GM23338 (cell line): ENCODE measurements at regions not wholly inside any gene's neighbourhood (a gene's known extent, or its start where the extent isn't known, plus 50 kb on each side); places are given as distances from the start of the nearest gene placed in this dataset.

Experiments
- ATAC-seq: fragments of 200-7000 bp; cut with Tn5 transposase; 3 replicates; pipeline ENCODE4 v1.9.1; 2020
- DNase-seq: peaks from one replicate; pipeline ENCODE4 v3.0.0-alpha.2; 2015; ENCODE audit warnings: low spot score
- H2AFZ ChIP-seq: fragments of 200-600 bp; sonication (generic); 2 replicates; pipeline ENCODE4 v1.8.0; 2016; ENCODE audit warnings: antibody characterized with exemption, mild to moderate bottlenecking, moderate library complexity
- H3F3A ChIP-seq: fragments of 200-600 bp; sonication (generic); replicated peaks from 2 replicates; pipeline ENCODE4 v1.8.0; 2017; ENCODE audit warnings: antibody characterized with exemption, mixed run types, low read depth
- H3K27ac ChIP-seq: fragments of 200-600 bp; sonication (generic); 2 replicates; pipeline ENCODE4 v1.6.1; 2016; ENCODE audit warnings: low read depth
- H3K27me3 ChIP-seq: fragments of 200-600 bp; sonication (generic); 2 replicates; pipeline ENCODE4 v1.8.0; 2016; ENCODE audit warnings: mild to moderate bottlenecking, mixed run types, moderate library complexity; ENCODE audit not compliant: insufficient read depth
- H3K36me3 ChIP-seq: fragments of 200-600 bp; sonication (generic); 2 replicates; pipeline ENCODE4 v1.8.0; 2016; ENCODE audit warnings: mild to moderate bottlenecking; ENCODE audit not compliant: insufficient read depth
- H3K4me1 ChIP-seq: fragments of 200-600 bp; sonication (generic); 2 replicates; pipeline ENCODE4 v1.8.0; 2016; ENCODE audit warnings: mild to moderate bottlenecking, moderate library complexity; ENCODE audit not compliant: insufficient read depth
- H3K4me2 ChIP-seq: fragments of 200-600 bp; sonication (generic); 2 replicates; pipeline ENCODE4 v1.7.1; 2017; ENCODE audit warnings: mixed run types
- H3K4me3 ChIP-seq: fragments of 200-600 bp; sonication (generic); 2 replicates; pipeline ENCODE4 v1.6.1; 2016; ENCODE audit warnings: mixed run types
- H3K79me2 ChIP-seq: fragments of 200-600 bp; sonication (generic); replicated peaks from 2 replicates; pipeline ENCODE4 v1.8.0; 2017; ENCODE audit warnings: mild to moderate bottlenecking; ENCODE audit not compliant: insufficient read depth
- H3K9me2 ChIP-seq: fragments of 200-600 bp; sonication (generic); 2 replicates; pipeline ENCODE4 v1.8.0; 2017; ENCODE audit not compliant: insufficient read depth
- H4K20me1 ChIP-seq: fragments of 200-600 bp; sonication (generic); replicated peaks from 2 replicates; pipeline ENCODE4 v1.8.0; 2017; ENCODE audit warnings: mild to moderate bottlenecking; ENCODE audit not compliant: insufficient read depth
- H3K27ac Mint-ChIP-seq: 2 replicates; pipeline ENCODE4 v1.8.0; 2020; ENCODE audit warnings: inconsistent platforms, mild to moderate bottlenecking, moderate library complexity, mixed read lengths
- H3K27me3 Mint-ChIP-seq: 3 replicates; pipeline ENCODE4 v1.8.0; 2022; ENCODE audit warnings: low read depth, mild to moderate bottlenecking, moderate library complexity, mixed read lengths, inconsistent platforms; ENCODE audit not compliant: insufficient read depth, poor library complexity
- H3K36me3 Mint-ChIP-seq: 3 replicates; pipeline ENCODE4 v1.8.0; 2021; ENCODE audit warnings: low read depth, mild to moderate bottlenecking, inconsistent platforms, moderate library complexity, mixed read lengths
- H3K4me1 Mint-ChIP-seq: 3 replicates; pipeline ENCODE4 v1.8.0; 2020; ENCODE audit warnings: mild to moderate bottlenecking, inconsistent platforms, mixed read lengths
- H3K4me3 Mint-ChIP-seq: 3 replicates; pipeline ENCODE4 v1.8.0; 2021; ENCODE audit warnings: moderate library complexity, mild to moderate bottlenecking, inconsistent platforms, mixed read lengths
- H3K9me3 Mint-ChIP-seq: 3 replicates; pipeline ENCODE4 v1.8.0; 2020; ENCODE audit warnings: moderate library complexity, mild to moderate bottlenecking, inconsistent platforms, mixed read lengths
- CREB1 ChIP-seq: fragments of 250-450 bp; sonication (Bioruptor Pico); IDR thresholded peaks from 2 replicates; pipeline ENCODE4 v1.5.0; 2020; ENCODE audit warnings: low read depth, mild to moderate bottlenecking, moderate library complexity
- EZH2 ChIP-seq: fragments of 200-600 bp; sonication (generic); IDR thresholded peaks from one replicate; pipeline ENCODE4 v1.8.0; 2017; ENCODE audit warnings: antibody characterized with exemption, mild to moderate bottlenecking, low read depth; ENCODE audit not compliant: unreplicated experiment
- EZH2phosphoT487 ChIP-seq: fragments of 200-600 bp; sonication (generic); IDR thresholded peaks from one replicate; pipeline ENCODE4 v1.8.1; 2018; ENCODE audit warnings: antibody characterized with exemption; ENCODE audit not compliant: unreplicated experiment
- JUNB ChIP-seq: IDR thresholded peaks from one replicate; pipeline ENCODE4 v1.6.1; 2016; ENCODE audit warnings: antibody characterized with exemption; ENCODE audit not compliant: unreplicated experiment
- NANOG ChIP-seq: IDR thresholded peaks from 2 replicates; pipeline ENCODE4 v1.6.1; 2016; ENCODE audit warnings: antibody characterized with exemption, borderline replicate concordance
- POLR2AphosphoS5 ChIP-seq: IDR thresholded peaks from 2 replicates; pipeline ENCODE4 v1.6.1; 2016; ENCODE audit warnings: antibody characterized with exemption, low read depth
- STAT1 ChIP-seq: IDR thresholded peaks from one replicate; pipeline ENCODE4 v1.6.1; 2016; ENCODE audit warnings: antibody characterized with exemption; ENCODE audit not compliant: unreplicated experiment
- ZNF114 ChIP-seq: fragments of 250-450 bp; sonication (Bioruptor Pico); IDR thresholded peaks from 2 replicates; pipeline ENCODE4 v1.5.0; 2020; ENCODE audit warnings: mild to moderate bottlenecking, moderate library complexity
- ZNF331 ChIP-seq: fragments of 250-450 bp; sonication (Bioruptor Pico); IDR thresholded peaks from 2 replicates; pipeline ENCODE4 v1.5.0; 2020; ENCODE audit warnings: low read depth, mild to moderate bottlenecking, moderate library complexity
- TF ChIP-seq, protein P1 (sequence below), 2 experiments: fragments of 200-600 bp in 1 of 2; sonication (generic) in 1 of 2; conservative IDR thresholded peaks; 2 replicates each; pipeline versions ENCODE4 v1.5.1 to v1.6.1; 2016 to 2017; ENCODE audit warnings: antibody characterized with exemption in 2 of 2, low read depth in 2 of 2, mild to moderate bottlenecking in 2 of 2, moderate library complexity in 1 of 2
- TF ChIP-seq, protein P2 (sequence below): IDR thresholded peaks from 2 replicates; pipeline ENCODE4 v1.6.1; 2016; ENCODE audit warnings: antibody characterized with exemption
- TF ChIP-seq, protein P3 (sequence below): IDR thresholded peaks from one replicate; pipeline ENCODE4 v1.6.1; 2018; ENCODE audit warnings: antibody characterized with exemption; ENCODE audit not compliant: unreplicated experiment

DNA sequence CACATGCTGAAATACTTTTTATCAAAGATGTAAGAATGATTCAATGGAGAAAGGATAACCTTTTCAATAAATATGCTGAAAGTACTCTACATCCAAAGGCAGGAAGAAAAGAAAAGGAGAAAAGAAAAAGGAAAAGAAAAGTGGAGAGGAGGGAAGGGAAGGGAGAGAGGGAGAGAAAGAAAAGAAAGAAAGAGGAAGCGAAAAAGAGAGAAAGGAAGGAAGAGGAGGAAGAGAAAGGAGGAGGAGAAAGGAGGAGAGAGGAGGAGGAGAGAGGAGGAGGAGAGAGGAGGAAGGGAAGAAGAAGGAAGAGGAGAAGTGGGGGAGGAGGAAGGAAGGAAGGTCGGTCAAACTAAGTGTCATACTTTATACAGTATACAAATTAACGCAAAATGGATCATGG is 297.4 kb upstream of the HSF2 start:
- H3F3A ChIP-seq = no peaks in the 10 kb centered on the region
- no peak for DNase-seq
- no peak overlapping the region for H2AFZ ChIP-seq
- H3K9me2 ChIP-seq = peaks cover 5% of the 10 kb centered on the region; the same call in 1 of the 2 replicates
- no peaks in the 10 kb centered on the region for H3K36me3 Mint-ChIP-seq
- H3K36me3 ChIP-seq = no peaks in the 10 kb centered on the region
- no peaks in the 10 kb centered on the region for H4K20me1 ChIP-seq
- no peaks in the 10 kb centered on the region for H3K4me1 Mint-ChIP-seq
- no peak overlapping the region for H3K4me2 ChIP-seq
- no peaks in the 10 kb centered on the region for H3K27me3 Mint-ChIP-seq
- no peak overlapping the region for H3K27ac Mint-ChIP-seq
- H3K79me2 ChIP-seq = no peaks in the 10 kb centered on the region
- no peak overlapping the region for H3K4me3 Mint-ChIP-seq
- H3K27ac ChIP-seq = no peak overlapping the region
- TF ChIP-seq EZH2phosphoT487 (no peak), EZH2 (no peak), POLR2AphosphoS5 (no peak), NANOG (no peak)
- TF ChIP-seq, protein P1, sequence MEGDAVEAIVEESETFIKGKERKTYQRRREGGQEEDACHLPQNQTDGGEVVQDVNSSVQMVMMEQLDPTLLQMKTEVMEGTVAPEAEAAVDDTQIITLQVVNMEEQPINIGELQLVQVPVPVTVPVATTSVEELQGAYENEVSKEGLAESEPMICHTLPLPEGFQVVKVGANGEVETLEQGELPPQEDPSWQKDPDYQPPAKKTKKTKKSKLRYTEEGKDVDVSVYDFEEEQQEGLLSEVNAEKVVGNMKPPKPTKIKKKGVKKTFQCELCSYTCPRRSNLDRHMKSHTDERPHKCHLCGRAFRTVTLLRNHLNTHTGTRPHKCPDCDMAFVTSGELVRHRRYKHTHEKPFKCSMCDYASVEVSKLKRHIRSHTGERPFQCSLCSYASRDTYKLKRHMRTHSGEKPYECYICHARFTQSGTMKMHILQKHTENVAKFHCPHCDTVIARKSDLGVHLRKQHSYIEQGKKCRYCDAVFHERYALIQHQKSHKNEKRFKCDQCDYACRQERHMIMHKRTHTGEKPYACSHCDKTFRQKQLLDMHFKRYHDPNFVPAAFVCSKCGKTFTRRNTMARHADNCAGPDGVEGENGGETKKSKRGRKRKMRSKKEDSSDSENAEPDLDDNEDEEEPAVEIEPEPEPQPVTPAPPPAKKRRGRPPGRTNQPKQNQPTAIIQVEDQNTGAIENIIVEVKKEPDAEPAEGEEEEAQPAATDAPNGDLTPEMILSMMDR (conservative IDR thresholded peaks at IDR 0.05; ENCODE audit: low read depth in 2 of 2) = no peak
- H3K4me3 ChIP-seq = no peak overlapping the region
- no peak for ATAC-seq
- no peaks in the 10 kb centered on the region for H3K4me1 ChIP-seq
- H3K27me3 ChIP-seq = no peaks in the 10 kb centered on the region
- no peaks in the 10 kb centered on the region for H3K9me3 Mint-ChIP-seq

DNA sequence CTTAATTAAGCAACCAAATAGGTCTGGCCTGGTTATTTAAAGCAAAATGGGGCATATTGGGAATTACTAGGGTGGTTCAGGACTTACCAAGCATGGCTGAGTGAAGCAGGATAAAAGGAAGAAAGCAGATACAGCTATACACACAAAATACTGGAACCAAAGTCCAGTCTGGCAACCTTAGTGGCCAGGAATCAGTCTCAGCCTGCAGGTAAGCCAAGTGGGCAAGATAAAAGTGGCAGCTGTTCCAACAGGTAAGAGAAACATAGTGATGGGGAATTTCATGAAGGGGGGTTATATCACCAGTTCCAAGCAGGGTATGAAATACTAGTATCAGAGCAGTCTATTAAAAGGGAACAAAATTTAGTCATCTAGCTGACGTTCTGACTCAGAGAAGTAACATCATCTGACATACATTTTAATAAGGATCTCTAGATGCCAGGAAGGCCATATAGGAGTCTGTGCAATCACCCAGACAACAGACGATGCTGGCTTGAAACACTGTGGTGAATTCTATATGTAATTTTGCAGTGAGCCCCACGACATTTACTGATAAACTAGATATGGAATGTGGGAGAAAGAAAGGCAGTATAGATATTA is 292.1 kb upstream of the HSF2 start:
- ATAC-seq (no peak), DNase-seq (no peak)
- H2AFZ ChIP-seq = no peak overlapping the region
- H3F3A ChIP-seq = no peaks in the 10 kb centered on the region
- Mint-ChIP-seq H3K4me3 (no peak overlapping the region), H3K27ac (no peak overlapping the region), H3K4me1 (no peaks in the 10 kb centered on the region), H3K36me3 (no peaks in the 10 kb centered on the region), H3K9me3 (no peaks in the 10 kb centered on the region), H3K27me3 (no peaks in the 10 kb centered on the region)
- no peaks in the 10 kb centered on the region for H3K36me3 ChIP-seq
- no peaks in the 10 kb centered on the region for H4K20me1 ChIP-seq
- no peaks in the 10 kb centered on the region for H3K79me2 ChIP-seq
- H3K4me1 ChIP-seq = no peaks in the 10 kb centered on the region
- H3K4me3 ChIP-seq = no peak overlapping the region
- H3K4me2 ChIP-seq = no peak overlapping the region
- H3K27ac ChIP-seq = no peak overlapping the region
- no peaks in the 10 kb centered on the region for H3K27me3 ChIP-seq
- no peaks in the 10 kb centered on the region; the same call in 1 of the 2 replicates for H3K9me2 ChIP-seq
- TF ChIP-seq POLR2AphosphoS5 (no peak), EZH2 (no peak), ZNF114 (CRISPR knock-in tag) (no peak), CREB1 (CRISPR knock-in tag) (no peak), STAT1 (no peak), ZNF331 (CRISPR knock-in tag) (no peak), JUNB (no peak), NANOG (no peak), EZH2phosphoT487 (no peak)
- TF ChIP-seq, protein P1 (conservative IDR thresholded peaks at IDR 0.05; ENCODE audit: low read depth in 2 of 2) = no peak
- TF ChIP-seq, protein P2, sequence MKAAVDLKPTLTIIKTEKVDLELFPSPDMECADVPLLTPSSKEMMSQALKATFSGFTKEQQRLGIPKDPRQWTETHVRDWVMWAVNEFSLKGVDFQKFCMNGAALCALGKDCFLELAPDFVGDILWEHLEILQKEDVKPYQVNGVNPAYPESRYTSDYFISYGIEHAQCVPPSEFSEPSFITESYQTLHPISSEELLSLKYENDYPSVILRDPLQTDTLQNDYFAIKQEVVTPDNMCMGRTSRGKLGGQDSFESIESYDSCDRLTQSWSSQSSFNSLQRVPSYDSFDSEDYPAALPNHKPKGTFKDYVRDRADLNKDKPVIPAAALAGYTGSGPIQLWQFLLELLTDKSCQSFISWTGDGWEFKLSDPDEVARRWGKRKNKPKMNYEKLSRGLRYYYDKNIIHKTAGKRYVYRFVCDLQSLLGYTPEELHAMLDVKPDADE = no peak
- TF ChIP-seq, protein P3, sequence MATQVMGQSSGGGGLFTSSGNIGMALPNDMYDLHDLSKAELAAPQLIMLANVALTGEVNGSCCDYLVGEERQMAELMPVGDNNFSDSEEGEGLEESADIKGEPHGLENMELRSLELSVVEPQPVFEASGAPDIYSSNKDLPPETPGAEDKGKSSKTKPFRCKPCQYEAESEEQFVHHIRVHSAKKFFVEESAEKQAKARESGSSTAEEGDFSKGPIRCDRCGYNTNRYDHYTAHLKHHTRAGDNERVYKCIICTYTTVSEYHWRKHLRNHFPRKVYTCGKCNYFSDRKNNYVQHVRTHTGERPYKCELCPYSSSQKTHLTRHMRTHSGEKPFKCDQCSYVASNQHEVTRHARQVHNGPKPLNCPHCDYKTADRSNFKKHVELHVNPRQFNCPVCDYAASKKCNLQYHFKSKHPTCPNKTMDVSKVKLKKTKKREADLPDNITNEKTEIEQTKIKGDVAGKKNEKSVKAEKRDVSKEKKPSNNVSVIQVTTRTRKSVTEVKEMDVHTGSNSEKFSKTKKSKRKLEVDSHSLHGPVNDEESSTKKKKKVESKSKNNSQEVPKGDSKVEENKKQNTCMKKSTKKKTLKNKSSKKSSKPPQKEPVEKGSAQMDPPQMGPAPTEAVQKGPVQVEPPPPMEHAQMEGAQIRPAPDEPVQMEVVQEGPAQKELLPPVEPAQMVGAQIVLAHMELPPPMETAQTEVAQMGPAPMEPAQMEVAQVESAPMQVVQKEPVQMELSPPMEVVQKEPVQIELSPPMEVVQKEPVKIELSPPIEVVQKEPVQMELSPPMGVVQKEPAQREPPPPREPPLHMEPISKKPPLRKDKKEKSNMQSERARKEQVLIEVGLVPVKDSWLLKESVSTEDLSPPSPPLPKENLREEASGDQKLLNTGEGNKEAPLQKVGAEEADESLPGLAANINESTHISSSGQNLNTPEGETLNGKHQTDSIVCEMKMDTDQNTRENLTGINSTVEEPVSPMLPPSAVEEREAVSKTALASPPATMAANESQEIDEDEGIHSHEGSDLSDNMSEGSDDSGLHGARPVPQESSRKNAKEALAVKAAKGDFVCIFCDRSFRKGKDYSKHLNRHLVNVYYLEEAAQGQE = no peak
